ENCODE measurements at regions not wholly inside any gene's neighbourhood (a gene's known extent, or its start where the extent isn't known, plus 50 kb on each side); places are given as distances from the start of the nearest gene placed in this dataset.

DNA sequence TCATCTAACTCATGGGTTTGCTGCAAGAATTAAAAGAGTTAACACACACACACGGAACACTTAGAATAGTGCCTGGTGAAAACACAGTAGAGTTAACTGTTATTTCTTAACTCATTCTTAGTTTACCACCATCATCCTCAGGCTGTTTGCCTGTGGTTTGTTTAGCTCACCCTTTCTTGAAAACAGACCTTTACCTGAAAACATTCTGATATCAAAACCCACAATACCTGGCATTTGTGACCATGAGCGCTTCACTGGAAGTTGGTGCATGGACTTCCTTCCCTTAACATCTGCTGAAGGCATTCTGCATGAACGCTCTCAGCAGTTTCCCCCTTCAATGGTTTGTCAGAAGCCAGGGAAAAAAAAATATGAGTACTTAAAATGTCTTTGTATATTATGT is 256.0 kb downstream of the ETS1 start:
- TF ChIP-seq, protein P1, sequence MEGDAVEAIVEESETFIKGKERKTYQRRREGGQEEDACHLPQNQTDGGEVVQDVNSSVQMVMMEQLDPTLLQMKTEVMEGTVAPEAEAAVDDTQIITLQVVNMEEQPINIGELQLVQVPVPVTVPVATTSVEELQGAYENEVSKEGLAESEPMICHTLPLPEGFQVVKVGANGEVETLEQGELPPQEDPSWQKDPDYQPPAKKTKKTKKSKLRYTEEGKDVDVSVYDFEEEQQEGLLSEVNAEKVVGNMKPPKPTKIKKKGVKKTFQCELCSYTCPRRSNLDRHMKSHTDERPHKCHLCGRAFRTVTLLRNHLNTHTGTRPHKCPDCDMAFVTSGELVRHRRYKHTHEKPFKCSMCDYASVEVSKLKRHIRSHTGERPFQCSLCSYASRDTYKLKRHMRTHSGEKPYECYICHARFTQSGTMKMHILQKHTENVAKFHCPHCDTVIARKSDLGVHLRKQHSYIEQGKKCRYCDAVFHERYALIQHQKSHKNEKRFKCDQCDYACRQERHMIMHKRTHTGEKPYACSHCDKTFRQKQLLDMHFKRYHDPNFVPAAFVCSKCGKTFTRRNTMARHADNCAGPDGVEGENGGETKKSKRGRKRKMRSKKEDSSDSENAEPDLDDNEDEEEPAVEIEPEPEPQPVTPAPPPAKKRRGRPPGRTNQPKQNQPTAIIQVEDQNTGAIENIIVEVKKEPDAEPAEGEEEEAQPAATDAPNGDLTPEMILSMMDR (IDR thresholded peaks at IDR 0.05; ENCODE audit: insufficient read depth, missing control alignments): no peak
- FAIRE-seq (no peak), DNase-seq (ENCODE audit: insufficient read length, low spot score) (no peak)

DNA sequence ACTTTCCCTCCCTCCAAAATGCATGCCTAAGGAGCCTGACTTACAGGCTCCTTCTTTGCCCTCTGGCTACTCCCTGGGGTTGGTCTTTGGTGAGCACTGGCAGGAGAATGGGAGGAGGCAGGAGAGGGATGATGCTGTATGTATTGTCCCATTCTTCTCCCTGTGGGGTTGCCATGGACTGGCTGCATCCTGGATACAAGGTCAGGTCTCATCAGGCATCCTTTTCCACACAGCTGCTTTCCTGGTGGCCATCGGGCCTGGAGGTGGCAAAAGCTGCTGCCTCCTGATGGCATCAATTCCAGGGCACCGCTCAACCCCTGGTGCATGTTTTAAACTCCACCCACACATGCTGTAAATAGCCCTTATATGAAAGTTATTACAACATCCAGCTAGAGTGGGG is 257.2 kb downstream of the ETS1 start:
- TF ChIP-seq, protein P1 (IDR thresholded peaks at IDR 0.05; ENCODE audit: insufficient read depth, missing control alignments): no peak
- no peak for FAIRE-seq
- DNase-seq (ENCODE audit: insufficient read length, low spot score): no peak

DNA sequence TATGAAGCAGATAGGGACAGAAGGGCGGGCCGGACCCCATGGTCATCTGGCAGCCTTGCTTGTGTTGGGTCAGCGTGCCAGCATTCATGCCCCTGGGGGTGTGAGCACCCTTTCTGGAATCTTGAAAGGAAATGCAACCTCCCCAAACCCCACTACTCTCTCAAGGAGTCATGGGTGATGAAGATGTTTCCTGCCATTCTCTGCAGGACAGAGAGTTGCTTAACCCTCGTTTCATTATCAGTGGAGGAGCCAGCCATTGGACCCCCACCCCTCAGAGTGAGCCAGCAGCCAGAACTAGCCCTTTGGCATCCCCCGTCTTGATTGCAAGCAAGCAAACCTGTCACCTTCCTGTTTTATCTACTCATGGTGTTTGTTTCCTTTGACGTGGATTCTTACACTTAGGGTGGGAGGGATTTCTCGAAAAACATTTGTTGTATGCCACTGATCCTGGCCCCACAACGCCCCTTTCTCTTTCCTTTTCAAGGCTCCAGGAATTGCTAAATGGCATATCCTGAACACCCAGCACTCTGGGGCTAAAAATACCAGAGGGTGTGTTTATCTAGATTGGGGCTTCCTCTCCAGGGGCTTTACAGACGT is 258.3 kb downstream of the ETS1 start:
- TF ChIP-seq, protein P1 (IDR thresholded peaks at IDR 0.05; ENCODE audit: insufficient read depth, missing control alignments): no peak
- no peak for FAIRE-seq

DNA sequence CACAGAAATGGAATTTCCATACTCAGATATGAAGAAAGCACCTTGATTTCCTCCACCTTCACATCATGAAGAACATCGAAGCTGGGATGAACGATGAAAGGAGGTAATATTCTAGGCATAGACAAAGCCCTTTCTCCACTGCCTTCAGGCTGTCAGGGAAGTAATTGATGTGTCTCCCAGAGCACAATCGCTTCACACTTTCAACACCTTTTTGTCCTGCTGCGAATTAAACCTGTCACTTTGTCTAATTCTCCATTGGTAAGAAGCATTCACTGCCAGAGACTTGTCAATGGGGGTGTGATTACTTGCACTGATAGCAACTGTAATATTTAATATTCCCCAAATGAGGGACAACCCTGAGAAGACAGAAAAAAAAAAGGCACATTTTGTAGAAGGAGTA is 260.1 kb downstream of the ETS1 start:
- TF ChIP-seq, protein P1 (IDR thresholded peaks at IDR 0.05; ENCODE audit: insufficient read depth, missing control alignments): no peak
- FAIRE-seq: no peak

More for the DNA sequence above, 258.3 kb downstream of the ETS1 start:
- no peak for DNase-seq (ENCODE audit: insufficient read length, low spot score)

DNA sequence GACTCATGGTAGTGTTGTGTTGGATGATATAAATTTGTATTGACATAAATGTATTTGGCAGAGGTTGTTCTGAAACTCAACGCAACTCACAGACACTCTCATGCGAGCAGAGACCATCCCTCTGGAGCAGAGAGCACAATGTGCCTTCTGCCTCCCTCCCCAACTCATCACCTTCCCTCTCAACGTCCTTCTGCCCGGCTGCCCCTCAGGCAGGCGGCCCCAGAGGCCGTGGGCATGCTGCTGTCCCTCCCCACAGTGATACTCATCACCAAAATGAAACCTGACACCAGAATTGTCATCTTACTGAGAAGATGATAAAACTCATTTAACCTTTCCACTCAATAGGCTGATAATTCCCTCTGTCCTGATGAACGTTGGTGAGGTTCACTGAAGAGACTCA is 260.6 kb downstream of the ETS1 start:
- TF ChIP-seq, protein P1 (IDR thresholded peaks at IDR 0.05; ENCODE audit: insufficient read depth, missing control alignments): no peak
- no peak for FAIRE-seq
- no peak for DNase-seq (ENCODE audit: insufficient read length, low spot score)

More for the DNA sequence above, 260.1 kb downstream of the ETS1 start:
- DNase-seq (ENCODE audit: insufficient read length, low spot score): no peak

DNA sequence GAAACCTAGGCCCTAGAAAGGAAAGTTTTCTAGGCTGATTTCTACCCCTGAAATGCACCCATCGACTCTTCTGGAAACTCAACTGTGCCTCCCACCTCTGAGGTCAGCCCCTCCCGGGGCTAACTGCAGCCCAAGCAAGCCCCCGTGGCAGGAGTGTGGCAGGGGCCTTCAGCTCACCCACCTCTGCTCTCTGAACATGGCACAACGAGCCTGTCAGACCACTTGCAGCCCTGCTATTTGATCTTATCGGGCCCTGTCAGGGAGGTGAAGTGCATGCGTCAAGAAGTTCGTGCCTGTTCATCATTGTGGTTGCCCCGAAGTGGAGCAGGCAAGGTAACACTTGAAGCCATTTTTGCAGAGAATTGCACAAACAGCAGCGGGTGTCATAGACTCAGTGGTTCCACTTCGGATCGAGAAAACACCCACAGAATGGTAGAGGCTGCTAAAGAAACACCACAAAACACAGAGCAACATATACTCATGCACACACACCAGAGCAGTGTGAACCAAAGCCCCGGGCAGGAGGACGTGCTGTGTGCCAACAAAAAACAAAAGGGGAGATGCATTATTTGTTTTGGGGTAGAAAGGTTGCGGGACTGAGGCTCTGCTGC is 262.7 kb downstream of the ETS1 start:
- FAIRE-seq: no peak
- no peak for DNase-seq (ENCODE audit: insufficient read length, low spot score)
- TF ChIP-seq, protein P1 (IDR thresholded peaks at IDR 0.05; ENCODE audit: insufficient read depth, missing control alignments): no peak

DNA sequence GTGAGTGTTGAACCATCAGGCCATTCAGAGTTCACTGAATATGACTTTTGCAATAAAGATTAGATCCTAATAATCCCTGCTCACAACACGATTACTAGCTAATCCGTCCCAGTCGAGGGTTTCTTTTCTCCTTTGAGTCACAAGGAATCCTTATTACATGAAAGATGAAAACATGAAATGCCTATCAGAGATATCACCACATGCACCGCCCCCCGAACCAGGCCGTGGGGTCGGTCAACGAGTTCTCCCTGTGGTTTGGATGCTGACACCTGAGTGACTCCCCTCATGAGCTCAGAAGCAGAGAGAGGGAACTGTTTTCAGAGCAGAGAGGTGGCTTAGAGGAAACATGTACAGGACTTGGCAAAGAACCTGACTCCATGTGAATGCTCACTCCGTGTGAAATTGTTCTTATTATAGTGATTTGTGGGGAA is 263.3 kb downstream of the ETS1 start:
- DNase-seq (ENCODE audit: insufficient read length, low spot score) (no peak), FAIRE-seq (no peak)
- TF ChIP-seq, protein P1 (IDR thresholded peaks at IDR 0.05; ENCODE audit: insufficient read depth, missing control alignments): no peak
